CD4-positive, alpha-beta T cell treated with Interleukin-4 for 1 hour (primary cell): ENCODE measurements at regions not wholly inside any gene's neighbourhood (a gene's known extent, or its start where the extent isn't known, plus 50 kb on each side); places are given as distances from the start of the nearest gene placed in this dataset.

Source experiments
- DNase-seq, 2 donors: peaks; one replicate each; pipeline ENCODE4 v3.0.0-alpha.2; 2020 to 2022

DNA sequence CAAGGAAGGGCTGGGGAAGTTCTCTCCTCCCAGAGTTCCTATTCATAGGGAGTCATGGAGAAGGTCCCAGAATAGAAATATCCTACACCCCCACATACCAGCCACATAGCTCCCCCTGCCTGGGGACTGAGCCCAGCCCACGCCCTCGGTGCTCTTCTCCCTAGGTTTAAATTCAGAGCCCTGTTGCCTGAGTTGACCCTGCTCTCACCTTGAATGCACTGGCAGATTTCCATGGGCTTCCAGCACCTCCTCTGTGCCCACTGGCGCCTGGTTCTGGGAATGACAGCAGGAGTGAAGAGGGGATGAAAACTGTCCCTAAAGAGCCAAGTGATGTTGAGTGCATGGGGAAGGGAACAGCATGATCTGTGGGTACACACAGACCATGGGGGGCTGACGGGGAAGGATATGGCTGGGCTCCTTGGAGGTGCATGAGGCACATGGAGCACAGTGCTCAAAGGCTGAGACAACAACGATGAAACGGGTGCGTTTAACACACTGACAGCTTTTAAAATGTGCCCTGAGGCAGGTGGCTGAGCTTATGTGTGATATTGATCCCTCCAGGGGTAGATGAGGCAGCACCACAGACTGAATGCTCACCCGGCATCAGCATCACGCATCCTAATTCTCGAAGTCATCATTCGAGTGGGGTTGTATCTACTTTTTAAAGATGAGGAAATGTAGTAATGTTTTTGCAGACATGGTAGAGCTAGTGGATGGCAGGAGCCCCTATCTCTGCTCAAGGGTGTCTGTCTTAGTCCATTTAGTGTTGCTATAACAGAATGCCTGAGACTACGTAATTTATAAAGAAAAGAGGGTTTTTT lies 53.7 kb upstream of the IGFBP3 start:
- no peak for DNase-seq

- no peak for DNase-seq
Measured at GRCh38 chr7:45973725-45974532, 52.9 kb upstream of the IGFBP3 start.

DNA sequence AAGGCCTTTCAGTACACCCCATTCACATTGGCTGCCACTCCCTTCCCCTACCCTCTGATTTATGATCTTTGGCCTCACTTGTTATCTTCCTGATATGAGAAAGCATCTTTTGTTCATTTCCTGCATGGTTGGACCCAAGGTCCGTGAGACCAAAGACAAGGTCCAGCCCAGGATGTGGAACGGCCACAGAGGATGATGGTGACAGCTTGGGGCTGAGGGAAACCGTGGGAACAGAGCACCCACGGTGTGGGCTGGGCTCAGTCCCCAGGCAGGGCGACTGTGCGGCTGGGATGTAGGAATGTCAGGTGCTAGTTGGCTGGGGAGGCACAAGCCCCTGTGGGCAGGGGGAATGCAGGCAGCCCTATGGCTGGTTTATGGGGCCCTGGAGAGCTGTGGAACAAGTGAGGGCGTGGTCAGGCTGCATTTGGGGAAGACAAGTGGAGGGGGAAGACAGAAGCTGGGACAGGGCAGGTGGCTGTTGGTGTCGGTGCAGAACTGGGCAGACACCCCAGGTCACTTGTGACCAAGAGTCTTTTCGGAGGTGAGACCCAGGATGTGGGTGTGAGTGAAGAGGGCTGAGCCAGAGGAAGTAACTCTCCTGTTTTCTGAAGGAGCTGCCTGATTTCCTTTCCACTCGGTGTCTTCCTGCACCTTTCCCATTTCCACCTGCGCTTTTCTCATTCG lies 51.7 kb upstream of the IGFBP3 start:
- no peak for DNase-seq

- DNase-seq, result no peak
Measured at GRCh38 chr7:45971661-45972175, 50.6 kb upstream of the IGFBP3 start.

- DNase-seq, result no peak
Measured at GRCh38 chr7:45971171-45971570, 50.1 kb upstream of the IGFBP3 start.
